Upper lobe of left lung (tissue), 6 donors: ENCODE measurements at regions not wholly inside any gene's neighbourhood (a gene's known extent, or its start where the extent isn't known, plus 50 kb on each side); places are given as distances from the start of the nearest gene placed in this dataset.

Experiments
- ATAC-seq, 2 donors: fragments of 200-7000 bp; cut with Tn5 transposase; one replicate each; pipeline ENCODE4 v1.9.1; 2022; ENCODE audit warnings: mild to moderate bottlenecking in 2 of 2, moderate library complexity in 2 of 2; ENCODE audit not compliant: low FRiP score in 2 of 2
- DNase-seq, 2 donors: peaks; one replicate each; pipeline ENCODE4 v3.0.0-alpha.2; 2019 to 2020
- H3K27ac ChIP-seq, 4 donors: fragments of 200-600 bp; sonication (generic); one replicate each; pipeline ENCODE4 v1.5.1; 2016 to 2019
- H3K27me3 ChIP-seq, 4 donors: fragments of 200-600 bp; sonication (generic); one replicate each; pipeline ENCODE4 v1.5.1; 2017 to 2019
- H3K36me3 ChIP-seq, 4 donors: fragments of 200-600 bp; sonication (generic); one replicate each; pipeline ENCODE4 v1.5.1; 2016 to 2019
- H3K4me1 ChIP-seq, 4 donors: fragments of 200-600 bp; sonication (generic); one replicate each; pipeline ENCODE4 v1.5.1; 2018 to 2019
- H3K4me3 ChIP-seq, 4 donors: fragments of 200-600 bp; sonication (generic); one replicate each; pipeline ENCODE4 v1.5.1; 2017 to 2019; ENCODE audit warnings: mild to moderate bottlenecking in 2 of 4, moderate library complexity in 1 of 4
- H3K9me3 ChIP-seq, 4 donors: fragments of 200-600 bp; sonication (generic); one replicate each; pipeline ENCODE4 v1.5.1; 2018 to 2019
- CTCF ChIP-seq, 6 experiments: fragments of 450-650 bp in 4 of 6; fragments of 200-600 bp in 2 of 6; sonication (generic) in 2 of 6; IDR thresholded peaks; one replicate each; pipeline ENCODE4 v1.5.1; 2016 to 2019; ENCODE audit warnings: antibody characterized with exemption in 6 of 6
- EP300 ChIP-seq, 4 donors: sonication (generic); formaldehyde crosslinking; IDR thresholded peaks; one replicate each; pipeline ENCODE4 v1.5.1; 2017; ENCODE audit warnings: antibody characterized with exemption in 4 of 4, control low read depth in 2 of 4
- POLR2A ChIP-seq, 4 donors: fragments of 450-650 bp; IDR thresholded peaks; one replicate each; pipeline ENCODE4 v1.5.1; 2016 to 2017; ENCODE audit warnings: antibody characterized with exemption in 4 of 4, mild to moderate bottlenecking in 2 of 4
- POLR2AphosphoS5 ChIP-seq, 2 donors: sonication (generic); formaldehyde crosslinking; IDR thresholded peaks; one replicate each; pipeline ENCODE4 v1.5.1; 2017; ENCODE audit warnings: antibody characterized with exemption in 2 of 2
- WGBS, 2 donors: methylation state at CpG; one replicate each; pipeline ENCODE4 v1.1.5; 2017 to 2018; 5-methylcytosine and 5-hydroxymethylcytosine counted together
- donor health status: DM: no; HTN: no; CAD: no; lungs with moderate emphysema.
- donor health status: DM: no; HTN: yes; CAD: no; lungs with severe emphysema.

- H3K36me3 ChIP-seq, result no peaks in the 10 kb centered on the region
- 91 to 92% methylated on average over 10 of the region's 10 CpGs for WGBS, 2 donors
- DNase-seq, result no peak
- no peaks in the 10 kb centered on the region for H3K27me3 ChIP-seq
- no peak overlapping the region for H3K4me3 ChIP-seq
- no peak for TF ChIP-seq CTCF (IDR thresholded peaks at IDR 0.05)
- TF ChIP-seq POLR2A (IDR thresholded peaks at IDR 0.05), result no peak
- no peak for TF ChIP-seq EP300 (IDR thresholded peaks at IDR 0.05)
- TF ChIP-seq POLR2AphosphoS5 (IDR thresholded peaks at IDR 0.05), result no peak
- ATAC-seq, result no peak
- peaks cover 0 to 6% (median 0%) of the 10 kb centered on the region in 4 donors for H3K4me1 ChIP-seq
- no peaks in the 10 kb centered on the region for H3K9me3 ChIP-seq
- H3K27ac ChIP-seq, result no peak overlapping the region
These were observed 95.9 kb downstream of the MIAT start for GRCh38 chr22:26753125-26753862.

DNA sequence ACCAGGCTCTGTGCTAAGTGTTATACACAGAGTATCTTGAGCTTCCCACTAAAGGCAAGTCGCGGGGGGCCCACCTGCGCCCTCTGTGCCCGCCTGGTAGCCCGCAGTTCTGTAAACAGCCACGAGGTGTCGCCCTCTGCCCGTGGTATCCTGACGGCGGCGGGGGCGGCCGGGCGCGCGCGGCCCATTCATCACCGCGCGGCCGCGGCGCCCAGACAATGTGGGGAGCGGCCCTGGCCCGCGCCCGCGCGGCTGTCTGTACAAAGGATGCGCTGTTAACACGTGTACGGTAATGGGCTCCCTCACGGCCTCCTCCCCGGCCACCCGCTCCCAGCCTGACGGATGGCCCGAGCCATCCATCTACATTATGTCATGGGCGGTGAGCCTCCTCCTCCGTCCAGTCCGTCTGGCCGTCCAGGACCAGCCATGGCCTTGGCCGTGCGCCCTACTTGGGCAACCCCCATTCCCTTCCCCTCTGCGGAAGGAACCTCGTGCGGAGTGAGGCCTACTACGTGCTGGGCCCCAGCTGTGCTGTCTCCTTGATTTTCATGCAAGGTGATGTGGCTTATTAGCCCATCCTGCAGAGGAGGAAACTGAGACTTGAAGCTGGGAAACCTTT, 99.4 kb downstream of the MIAT start:
- peak; percentile 15 to 93 for ATAC-seq

DNA sequence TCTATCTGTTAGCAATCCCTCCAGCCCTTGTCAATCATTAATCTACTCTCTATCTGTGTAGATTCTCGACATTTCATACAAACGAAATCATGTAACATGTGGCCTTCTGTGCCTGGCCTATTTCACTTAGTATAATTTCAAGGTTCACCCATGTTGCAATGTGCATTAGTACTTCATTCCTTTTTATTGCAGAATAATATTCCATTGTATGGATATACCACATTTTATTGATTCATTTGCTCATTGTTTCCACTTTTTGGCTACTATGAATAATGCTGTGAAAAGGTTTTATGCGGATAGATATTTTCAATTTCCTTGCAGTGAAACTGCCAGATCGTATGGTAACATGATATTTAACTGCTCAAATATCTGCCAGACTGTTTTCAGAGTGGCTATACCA, 100.1 kb downstream of the MIAT start:
- no peak for ATAC-seq
- no peak for DNase-seq
- H3K4me1 ChIP-seq, result peaks cover 0 to 3% (median 0%) of the 10 kb centered on the region in 4 donors
- no peak overlapping the region for H3K27ac ChIP-seq
- no peaks in the 10 kb centered on the region for H3K9me3 ChIP-seq
- no peaks in the 10 kb centered on the region for H3K36me3 ChIP-seq
- 95 to 98% methylated on average over 4 of the region's 4 CpGs for WGBS, 2 donors
- no peaks in the 10 kb centered on the region for H3K27me3 ChIP-seq
- no peak overlapping the region for H3K4me3 ChIP-seq
- TF ChIP-seq EP300 (IDR thresholded peaks at IDR 0.05), result no peak
- no peak for TF ChIP-seq CTCF (IDR thresholded peaks at IDR 0.05)
- no peak for TF ChIP-seq POLR2AphosphoS5 (IDR thresholded peaks at IDR 0.05)
- TF ChIP-seq POLR2A (IDR thresholded peaks at IDR 0.05), result no peak

More for the DNA sequence above, 99.4 kb downstream of the MIAT start:
- Histone ChIP-seq H3K9me3 (no peaks in the 10 kb centered on the region), H3K4me1 (peaks cover 0 to 3% (median 0%) of the 10 kb centered on the region in 4 donors), H3K4me3 (peak overlapping the region in 2 of 4 donors; percentile 19 to 26), H3K27me3 (no peaks in the 10 kb centered on the region), H3K27ac (no peak overlapping the region), H3K36me3 (no peaks in the 10 kb centered on the region)
- peak; percentile 38 to 91 for DNase-seq
- WGBS, 2 donors, result 13 to 21% methylated on average over 40 to 43 of the region's 47 CpGs
- TF ChIP-seq POLR2AphosphoS5 (IDR thresholded peaks at IDR 0.05), result no peak
- TF ChIP-seq EP300 (IDR thresholded peaks at IDR 0.05), result no peak
- peak; percentile 87 to 93 (median 90) for TF ChIP-seq CTCF (IDR thresholded peaks at IDR 0.05)

DNA sequence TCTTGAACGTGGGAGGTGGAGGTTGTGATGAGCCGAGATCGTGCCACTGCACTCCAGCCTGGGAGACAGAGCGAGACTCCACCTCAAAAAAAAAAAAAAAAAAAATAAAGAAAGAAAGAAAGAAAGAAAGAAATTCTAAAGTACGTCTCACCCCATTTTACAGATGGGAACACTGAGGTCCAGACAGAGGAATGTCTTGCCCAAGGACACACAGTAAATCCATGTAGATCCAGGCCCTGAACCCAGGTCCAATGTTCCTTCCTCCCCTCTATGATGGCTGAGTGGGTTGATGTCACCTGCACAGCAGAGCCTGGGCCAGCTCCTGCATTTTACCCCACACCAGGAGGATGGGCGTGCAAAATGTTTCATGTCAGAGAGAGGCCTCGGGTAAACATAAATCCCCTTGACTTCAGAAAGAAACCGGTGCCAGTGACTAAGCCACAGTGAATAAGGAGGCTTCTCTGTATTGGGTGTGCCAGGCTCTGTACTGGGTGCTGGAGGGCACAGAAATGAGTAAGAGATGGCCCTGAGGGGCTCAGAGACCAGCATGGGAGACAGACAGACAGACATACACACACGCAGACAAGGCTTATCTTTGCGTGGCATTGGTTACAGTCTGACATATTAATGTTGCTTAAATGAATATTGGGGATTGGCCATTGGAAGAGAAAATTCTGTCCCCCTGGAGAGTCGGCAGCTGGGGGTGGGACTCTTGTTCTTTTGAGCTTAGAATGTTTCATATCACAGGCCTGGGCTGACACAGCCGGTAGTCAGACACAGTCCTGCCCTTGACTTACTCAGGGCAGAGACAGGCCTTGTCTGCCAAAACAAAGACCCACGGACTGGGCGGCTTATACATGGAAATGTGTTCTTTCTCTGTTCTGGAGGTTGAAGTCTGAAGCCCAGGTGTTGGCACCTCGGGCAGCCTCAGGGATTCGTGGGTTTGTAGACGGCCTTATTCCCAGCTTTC, 105.4 kb downstream of the MIAT start:
- 96% methylated on average over 16 to 17 of the region's 17 CpGs for WGBS, 2 donors
- no peak for DNase-seq

More for the DNA sequence above, 105.4 kb downstream of the MIAT start:
- no peaks in the 10 kb centered on the region for H3K4me1 ChIP-seq
- no peak for ATAC-seq
- H3K36me3 ChIP-seq, result peaks cover 0 to 8% (median 0%) of the 10 kb centered on the region in 4 donors
- no peaks in the 10 kb centered on the region for H3K27me3 ChIP-seq
- TF ChIP-seq EP300 (IDR thresholded peaks at IDR 0.05) (no peak), POLR2A (IDR thresholded peaks at IDR 0.05) (no peak), CTCF (IDR thresholded peaks at IDR 0.05) (no peak), POLR2AphosphoS5 (IDR thresholded peaks at IDR 0.05) (no peak)
- H3K9me3 ChIP-seq, result no peaks in the 10 kb centered on the region
- no peak overlapping the region for H3K4me3 ChIP-seq
- no peak overlapping the region for H3K27ac ChIP-seq
